Mesenchymal stem cell (in vitro differentiated cells and primary cell): ENCODE measurements at regions not wholly inside any gene's neighbourhood (a gene's known extent, or its start where the extent isn't known, plus 50 kb on each side); places are given as distances from the start of the nearest gene placed in this dataset.

Experiments
- DNase-seq: peaks from one replicate; pipeline ENCODE4 v3.0.0-alpha.2; 2013
- H2AFZ ChIP-seq: one replicate; pipeline ENCODE4 v1.6.1; 2013; ENCODE audit warnings: low read depth, mild to moderate bottlenecking, control low read depth, inconsistent platforms, low read length, moderate library complexity
- H2AK5ac ChIP-seq: 2 replicates; pipeline ENCODE4 v1.6.1; 2013; ENCODE audit warnings: low read length, moderate library complexity, mild to moderate bottlenecking, inconsistent platforms; ENCODE audit not compliant: severe bottlenecking
- H2BK120ac ChIP-seq: one replicate; pipeline ENCODE4 v1.6.1; 2013; ENCODE audit warnings: low read depth, mild to moderate bottlenecking, inconsistent platforms, low read length, moderate library complexity
- H2BK12ac ChIP-seq, 2 experiments: one replicate each; pipeline ENCODE4 v1.6.1; 2013; ENCODE audit warnings: inconsistent platforms in 2 of 2, low read length in 2 of 2, mild to moderate bottlenecking in 2 of 2, moderate library complexity in 2 of 2, control low read depth in 1 of 2
- H2BK15ac ChIP-seq: one replicate; pipeline ENCODE4 v1.6.1; 2013; ENCODE audit warnings: mild to moderate bottlenecking, low read depth, inconsistent platforms; ENCODE audit not compliant: poor library complexity, severe bottlenecking
- H2BK5ac ChIP-seq: 2 replicates; pipeline ENCODE4 v1.6.1; 2013; ENCODE audit warnings: low read depth, mild to moderate bottlenecking, low read length, control low read depth, inconsistent platforms; ENCODE audit not compliant: poor library complexity, severe bottlenecking
- H3K14ac ChIP-seq, 2 experiments: one replicate each; pipeline ENCODE4 v1.6.1; 2013; ENCODE audit warnings: inconsistent platforms in 2 of 2, low read length in 2 of 2, control low read depth in 1 of 2, mild to moderate bottlenecking in 1 of 2, moderate library complexity in 1 of 2
- H3K18ac ChIP-seq, 2 experiments: one replicate each; pipeline ENCODE4 v1.6.1; 2013; ENCODE audit warnings: inconsistent platforms in 2 of 2, low read length in 2 of 2, control low read depth in 1 of 2, low read depth in 1 of 2, mild to moderate bottlenecking in 1 of 2
- H3K23ac ChIP-seq, 2 experiments: one replicate each; pipeline ENCODE4 v1.6.1; 2013; ENCODE audit warnings: inconsistent platforms in 2 of 2, low read length in 2 of 2, mild to moderate bottlenecking in 2 of 2, moderate library complexity in 2 of 2, control low read depth in 1 of 2
- H3K27ac ChIP-seq: 2 replicates; pipeline ENCODE4 v1.5.1; 2013; ENCODE audit warnings: mild to moderate bottlenecking, moderate library complexity, low read length, control low read depth, inconsistent platforms; ENCODE audit not compliant: poor library complexity, severe bottlenecking
- H3K27me3 ChIP-seq, 2 experiments: 2 replicates each; pipeline versions ENCODE4 v1.6.1 to v1.7.0; 2013; ENCODE audit warnings: low read length in 2 of 2, mild to moderate bottlenecking in 2 of 2, moderate library complexity in 2 of 2, control low read depth in 1 of 2, inconsistent platforms in 1 of 2; ENCODE audit not compliant: control insufficient read depth in 1 of 2, insufficient read depth in 1 of 2
- H3K36me3 ChIP-seq, 2 experiments: 2 replicates each; pipeline versions ENCODE4 v1.6.1 to v1.7.0; 2013; ENCODE audit warnings: low read length in 2 of 2, control low read depth in 1 of 2, inconsistent platforms in 1 of 2, low read depth in 1 of 2, mild to moderate bottlenecking in 1 of 2; ENCODE audit not compliant: insufficient read depth in 2 of 2, control insufficient read depth in 1 of 2
- H3K4ac ChIP-seq, 2 experiments: one replicate each; pipeline ENCODE4 v1.6.1; 2013; ENCODE audit warnings: inconsistent platforms in 2 of 2, low read length in 2 of 2, mild to moderate bottlenecking in 2 of 2, moderate library complexity in 2 of 2, control low read depth in 1 of 2, low read depth in 1 of 2
- H3K4me1 ChIP-seq: 2 replicates; pipeline ENCODE4 v1.6.1; 2013; ENCODE audit warnings: low read depth, low read length, control low read depth; ENCODE audit not compliant: control insufficient read depth, insufficient read depth
- H3K4me2 ChIP-seq: 2 replicates; pipeline ENCODE4 v1.6.1; 2013; ENCODE audit warnings: low read length, mild to moderate bottlenecking, inconsistent platforms; ENCODE audit not compliant: poor library complexity, severe bottlenecking
- H3K4me3 ChIP-seq, 2 experiments: 2 replicates each; pipeline versions ENCODE4 v1.5.1 to v1.7.0; 2013; ENCODE audit warnings: low read length in 2 of 2, mild to moderate bottlenecking in 2 of 2, control low read depth in 1 of 2, low read depth in 1 of 2; ENCODE audit not compliant: insufficient read depth in 1 of 2
- H3K79me1 ChIP-seq: replicated peaks from 2 replicates; pipeline ENCODE4 v1.6.1; 2013; ENCODE audit warnings: mild to moderate bottlenecking, control low read depth, low read length, inconsistent platforms; ENCODE audit not compliant: poor library complexity, severe bottlenecking
- H3K9ac ChIP-seq: 2 replicates; pipeline ENCODE4 v1.7.0; 2013; ENCODE audit warnings: mild to moderate bottlenecking, low read length, moderate library complexity
- H3K9me3 ChIP-seq: 2 replicates; pipeline ENCODE4 v1.7.0; 2013; ENCODE audit warnings: mild to moderate bottlenecking, low read length; ENCODE audit not compliant: control insufficient read depth
- H4K8ac ChIP-seq: one replicate; pipeline ENCODE4 v1.6.1; 2013; ENCODE audit warnings: inconsistent platforms, mild to moderate bottlenecking, low read length, moderate library complexity
- H4K91ac ChIP-seq: one replicate; pipeline ENCODE4 v1.6.1; 2013; ENCODE audit warnings: mild to moderate bottlenecking, low read length, inconsistent platforms
- WGBS: methylation state at CpG from one replicate; pipeline ENCODE4 v1.1.7; 2013; ENCODE audit warnings: mixed read lengths; 5-methylcytosine and 5-hydroxymethylcytosine counted together

DNA sequence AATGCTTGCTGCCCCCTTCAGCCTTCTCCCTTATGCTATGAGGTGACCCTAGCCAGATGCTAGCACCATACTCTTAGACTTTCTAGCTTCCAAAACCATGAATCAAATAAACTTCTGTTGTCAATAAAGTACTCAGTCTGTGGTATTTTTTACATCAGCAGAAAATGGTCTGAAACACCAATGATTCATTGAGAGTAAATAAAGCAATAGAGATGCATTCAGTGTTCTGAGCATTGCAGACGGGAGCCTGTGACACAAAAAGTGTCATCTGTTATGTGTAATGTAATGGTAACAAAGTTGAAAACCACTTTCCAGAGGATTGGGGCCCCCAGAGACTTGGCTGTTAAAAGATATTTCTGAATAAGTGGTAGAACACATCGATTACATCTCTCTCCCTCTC lies 758.0 kb upstream of the NRXN1 start:
- no peak overlapping the region for H4K91ac ChIP-seq
- H3K4me2 ChIP-seq = no peak overlapping the region
- H3K36me3 ChIP-seq = no peaks in the 10 kb centered on the region
- H3K27me3 ChIP-seq = no peaks in the 10 kb centered on the region
- H3K4me3 ChIP-seq = no peak overlapping the region
- H3K14ac ChIP-seq = no peak overlapping the region
- no peak overlapping the region for H3K9ac ChIP-seq
- peaks cover 6% of the 10 kb centered on the region for H3K9me3 ChIP-seq
- H3K4me1 ChIP-seq = no peaks in the 10 kb centered on the region
- no peak overlapping the region for H3K27ac ChIP-seq
- no peak overlapping the region for H2AK5ac ChIP-seq
- H3K79me1 ChIP-seq = no peaks in the 10 kb centered on the region
- no peak overlapping the region for H2BK15ac ChIP-seq
- no peak overlapping the region for H3K4ac ChIP-seq
- H3K23ac ChIP-seq = no peak overlapping the region
- no peak overlapping the region for H2BK120ac ChIP-seq
- H4K8ac ChIP-seq = no peak overlapping the region
- no peak overlapping the region for H3K18ac ChIP-seq
- DNase-seq = no peak
- no peak overlapping the region for H2BK12ac ChIP-seq
- WGBS = 71% methylated on average over 2 of the region's 2 CpGs
- no peak overlapping the region for H2BK5ac ChIP-seq
- no peak overlapping the region for H2AFZ ChIP-seq

- no peak overlapping the region for H3K4me3 ChIP-seq
- no peak overlapping the region for H3K4ac ChIP-seq
- no peak overlapping the region for H4K8ac ChIP-seq
- H2BK120ac ChIP-seq = no peak overlapping the region
- H3K9ac ChIP-seq = no peak overlapping the region
- no peaks in the 10 kb centered on the region for H3K27me3 ChIP-seq
- peaks cover 2% of the 10 kb centered on the region for H3K4me1 ChIP-seq
- no peak overlapping the region for H3K14ac ChIP-seq
- no peak overlapping the region for H2AK5ac ChIP-seq
- H2AFZ ChIP-seq = no peak overlapping the region
- H3K4me2 ChIP-seq = no peak overlapping the region
- H3K23ac ChIP-seq = no peak overlapping the region
- H2BK15ac ChIP-seq = no peak overlapping the region
- no peak overlapping the region for H3K18ac ChIP-seq
- no peak overlapping the region for H2BK12ac ChIP-seq
- no peaks in the 10 kb centered on the region for H3K36me3 ChIP-seq
- H4K91ac ChIP-seq = no peak overlapping the region
- H3K79me1 ChIP-seq = no peaks in the 10 kb centered on the region
- H2BK5ac ChIP-seq = no peak overlapping the region
- H3K27ac ChIP-seq = no peak overlapping the region
- WGBS = 87% methylated on average over 5 of the region's 6 CpGs
- no peak for DNase-seq
- H3K9me3 ChIP-seq = no peaks in the 10 kb centered on the region
Observed at GRCh38 chr2:51782921-51783765, 751.2 kb upstream of the NRXN1 start.

- no peaks in the 10 kb centered on the region for H3K27me3 ChIP-seq
- H3K79me1 ChIP-seq = no peaks in the 10 kb centered on the region
- H3K14ac ChIP-seq = no peak overlapping the region
- H3K4me3 ChIP-seq = no peak overlapping the region
- H2AK5ac ChIP-seq = no peak overlapping the region
- no peak overlapping the region for H4K8ac ChIP-seq
- no peak overlapping the region for H2BK15ac ChIP-seq
- no peak overlapping the region for H2BK120ac ChIP-seq
- no peaks in the 10 kb centered on the region for H3K9me3 ChIP-seq
- H3K36me3 ChIP-seq = no peaks in the 10 kb centered on the region
- no peak overlapping the region for H2BK5ac ChIP-seq
- no peak overlapping the region for H3K4ac ChIP-seq
- no peak overlapping the region for H2BK12ac ChIP-seq
- H2AFZ ChIP-seq = no peak overlapping the region
- H4K91ac ChIP-seq = no peak overlapping the region
- H3K9ac ChIP-seq = no peak overlapping the region
- no peak for DNase-seq
- H3K4me2 ChIP-seq = no peak overlapping the region
- WGBS = 94% methylated on average over 3 of the region's 4 CpGs
- H3K27ac ChIP-seq = no peak overlapping the region
- peaks cover 2% of the 10 kb centered on the region for H3K4me1 ChIP-seq
- no peak overlapping the region for H3K23ac ChIP-seq
- H3K18ac ChIP-seq = no peak overlapping the region
Observed at GRCh38 chr2:51781691-51782090, 749.8 kb upstream of the NRXN1 start.

- Histone ChIP-seq H3K4me2 (no peak overlapping the region), H3K14ac (no peak overlapping the region), H3K4me1 (peaks cover 2% of the 10 kb centered on the region), H4K91ac (no peak overlapping the region), H3K4ac (no peak overlapping the region), H3K36me3 (no peaks in the 10 kb centered on the region), H2BK5ac (no peak overlapping the region), H4K8ac (no peak overlapping the region), H2BK12ac (no peak overlapping the region), H3K23ac (no peak overlapping the region), H3K9ac (no peak overlapping the region), H3K4me3 (no peak overlapping the region), H3K27ac (no peak overlapping the region), H2BK120ac (no peak overlapping the region), H3K79me1 (no peaks in the 10 kb centered on the region), H3K18ac (no peak overlapping the region), H3K27me3 (no peaks in the 10 kb centered on the region), H2AK5ac (no peak overlapping the region), H2AFZ (no peak overlapping the region), H2BK15ac (no peak overlapping the region), H3K9me3 (no peaks in the 10 kb centered on the region)
- WGBS = 97% methylated on average over 20 of the region's 26 CpGs
- DNase-seq = no peak
Observed at GRCh38 chr2:51780353-51780752, 748.4 kb upstream of the NRXN1 start.
